HG03066 (cell line): ENCODE measurements at regions not wholly inside any gene's neighbourhood (a gene's known extent, or its start where the extent isn't known, plus 50 kb on each side); places are given as distances from the start of the nearest gene placed in this dataset.
"Not testable (repeated sequence)": the region's sequence is repeated elsewhere in the genome, so short reads cannot be mapped to it uniquely, and the experiment has no call there.

ENCODE experiments used
- ATAC-seq: cut with Tn5 transposase; IDR thresholded peaks from one replicate; pipeline ENCODE4 v1.9.1; 2021; ENCODE audit warnings: low read depth; ENCODE audit not compliant: unreplicated experiment

DNA sequence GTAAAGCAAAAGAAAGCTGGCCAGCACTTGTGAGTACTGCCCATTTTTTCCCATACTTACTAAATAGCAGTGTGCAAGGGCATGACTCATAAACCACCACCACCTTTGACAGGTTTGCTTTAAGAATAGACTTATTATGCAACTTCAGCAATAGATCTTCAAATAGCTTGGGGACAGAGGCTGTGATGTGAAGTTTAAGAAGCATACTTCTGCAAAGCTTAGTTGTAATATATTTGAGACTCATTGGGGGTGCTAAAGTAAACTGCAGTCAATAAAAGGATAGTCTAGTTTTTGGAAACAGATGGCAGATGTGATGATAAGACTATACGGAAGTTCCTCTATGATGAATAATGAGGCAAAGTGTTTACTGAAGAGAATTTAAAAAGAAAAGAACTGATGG lies 210.0 kb downstream of the PLA2G4A start:
- no peak for ATAC-seq

DNA sequence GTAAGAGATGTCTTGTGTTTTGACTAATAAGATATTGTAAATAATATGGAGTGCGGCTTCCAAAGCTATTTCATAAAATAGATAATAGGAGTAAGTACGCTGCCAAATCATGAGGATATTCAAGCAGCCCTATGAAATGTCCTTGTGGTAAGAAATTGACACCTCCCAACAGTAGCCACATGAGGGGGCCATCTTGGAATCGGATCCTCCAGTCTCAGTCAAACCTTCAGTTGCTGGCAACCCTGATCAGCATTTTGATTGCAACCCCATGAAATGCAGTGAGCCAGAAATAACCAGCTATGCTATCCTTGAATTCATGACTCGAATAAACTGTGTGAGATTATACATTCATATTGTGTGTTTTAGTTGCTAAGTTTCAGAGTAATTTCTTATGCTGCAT lies 212.4 kb downstream of the PLA2G4A start:
- no peak for ATAC-seq

DNA sequence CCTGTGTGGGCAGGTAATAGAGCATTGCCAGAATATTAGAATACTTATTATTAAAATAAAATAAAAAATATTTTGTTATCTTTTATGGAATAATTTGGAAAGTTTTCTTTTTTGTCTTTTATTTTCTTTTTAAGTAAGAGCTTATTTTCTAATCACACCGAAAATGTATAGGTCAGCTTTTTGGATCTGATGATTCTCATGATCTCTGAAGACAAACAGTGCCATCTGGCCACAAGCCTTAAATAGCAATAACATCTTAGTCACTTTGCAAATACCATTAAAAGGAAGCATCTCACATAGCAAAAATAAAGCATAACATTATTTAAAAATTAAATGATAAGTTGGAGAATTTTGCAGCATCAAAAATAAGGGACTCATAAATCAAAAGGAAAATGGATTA lies 213.8 kb downstream of the PLA2G4A start:
- ATAC-seq = no peak

DNA sequence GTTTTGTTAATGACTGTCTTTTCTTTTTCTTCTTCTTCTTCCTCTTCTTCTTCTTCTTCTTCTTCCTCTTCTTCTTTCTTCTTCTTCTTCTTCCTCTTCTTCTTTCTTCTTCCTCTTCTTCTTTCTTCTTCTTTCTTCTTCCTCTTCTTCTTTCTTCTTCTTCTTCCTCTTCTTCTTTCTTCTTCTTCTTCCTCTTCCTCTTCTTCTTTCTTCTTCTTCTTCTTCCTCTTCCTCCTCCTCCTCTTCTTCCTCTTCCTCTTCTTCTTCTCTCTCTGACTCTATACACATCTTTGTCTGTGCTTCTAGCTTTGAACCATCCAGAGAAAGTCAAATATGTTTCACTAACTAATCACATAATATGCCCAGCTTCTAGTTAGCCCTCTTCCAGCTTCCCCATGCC lies 214.7 kb downstream of the PLA2G4A start:
- ATAC-seq = not testable (repeated sequence)

DNA sequence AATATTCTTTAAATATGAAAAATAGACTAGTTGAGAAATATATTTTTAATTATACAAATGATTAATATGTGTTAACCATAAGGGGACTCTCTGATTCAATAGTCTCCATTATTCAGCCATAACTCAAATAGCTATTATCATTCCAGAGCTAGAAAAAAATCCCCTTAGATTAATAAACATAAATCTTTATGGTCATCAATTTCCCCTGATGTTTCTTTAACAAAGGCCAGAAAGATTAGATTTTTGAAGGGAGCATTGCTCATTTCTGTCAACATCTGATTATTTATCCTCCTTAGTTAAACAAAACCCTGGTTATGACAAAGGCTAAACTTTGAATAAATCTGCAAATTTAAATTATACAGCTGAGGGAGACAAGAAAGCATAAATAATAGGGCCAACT lies 215.7 kb downstream of the PLA2G4A start:
- no peak for ATAC-seq

DNA sequence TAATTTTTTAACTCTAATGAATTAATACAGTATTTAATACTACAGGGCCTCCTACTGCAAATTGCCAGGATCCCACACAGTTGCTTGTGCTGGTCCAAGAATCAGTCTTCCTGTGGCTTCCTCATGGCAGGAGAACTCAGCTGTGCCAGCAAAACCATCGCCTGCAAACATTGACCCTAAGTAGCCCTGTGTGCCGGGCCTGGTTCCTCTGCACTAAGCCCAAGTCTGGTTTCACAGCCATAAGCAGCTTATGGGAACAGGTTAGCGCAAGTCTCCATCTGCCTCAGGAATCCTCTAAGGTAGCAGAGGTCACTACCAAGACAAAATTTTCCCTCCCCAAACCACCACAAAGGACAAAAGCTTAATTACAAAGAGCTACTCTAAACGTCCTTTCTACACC lies 216.6 kb downstream of the PLA2G4A start:
- ATAC-seq = no peak

DNA sequence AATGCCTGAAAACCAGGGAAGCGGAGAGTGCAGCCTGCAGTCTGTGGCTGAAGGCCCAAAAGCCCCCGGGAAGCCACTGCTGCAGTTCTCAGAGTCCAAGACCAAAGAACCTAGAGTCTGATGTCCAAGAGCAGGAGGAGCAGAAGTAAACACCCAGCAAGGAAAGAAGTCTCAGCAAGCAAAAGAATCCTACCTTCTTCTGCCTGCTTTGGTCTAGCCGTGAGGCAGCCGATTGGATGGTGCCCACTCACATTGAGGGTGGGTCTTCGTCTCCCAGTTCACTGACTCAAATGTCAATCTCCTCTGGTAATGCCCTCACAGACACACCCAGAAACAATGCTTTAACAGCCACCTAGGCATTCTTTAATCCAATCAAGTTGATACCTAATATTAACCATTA lies 217.5 kb downstream of the PLA2G4A start:
- ATAC-seq = no peak

DNA sequence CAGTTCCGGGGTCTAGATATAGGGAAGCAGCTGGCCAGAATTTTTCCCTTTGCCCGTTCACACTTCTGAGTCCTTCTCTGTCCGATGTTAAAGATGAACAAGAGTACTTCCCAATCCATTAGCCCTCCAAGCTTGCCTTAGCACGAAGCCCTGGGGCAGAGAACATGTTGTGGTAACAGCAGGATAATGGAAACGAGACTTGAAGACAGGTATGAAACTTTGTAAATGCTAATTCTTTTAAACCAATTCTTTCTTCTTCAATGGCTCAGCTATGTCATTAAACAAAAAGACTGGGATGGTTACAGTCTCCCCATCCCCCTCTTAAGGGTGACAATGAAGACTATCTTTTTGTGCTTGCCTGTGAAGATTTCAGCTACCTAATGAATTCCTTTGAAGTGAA lies 218.5 kb downstream of the PLA2G4A start:
- no peak for ATAC-seq

DNA sequence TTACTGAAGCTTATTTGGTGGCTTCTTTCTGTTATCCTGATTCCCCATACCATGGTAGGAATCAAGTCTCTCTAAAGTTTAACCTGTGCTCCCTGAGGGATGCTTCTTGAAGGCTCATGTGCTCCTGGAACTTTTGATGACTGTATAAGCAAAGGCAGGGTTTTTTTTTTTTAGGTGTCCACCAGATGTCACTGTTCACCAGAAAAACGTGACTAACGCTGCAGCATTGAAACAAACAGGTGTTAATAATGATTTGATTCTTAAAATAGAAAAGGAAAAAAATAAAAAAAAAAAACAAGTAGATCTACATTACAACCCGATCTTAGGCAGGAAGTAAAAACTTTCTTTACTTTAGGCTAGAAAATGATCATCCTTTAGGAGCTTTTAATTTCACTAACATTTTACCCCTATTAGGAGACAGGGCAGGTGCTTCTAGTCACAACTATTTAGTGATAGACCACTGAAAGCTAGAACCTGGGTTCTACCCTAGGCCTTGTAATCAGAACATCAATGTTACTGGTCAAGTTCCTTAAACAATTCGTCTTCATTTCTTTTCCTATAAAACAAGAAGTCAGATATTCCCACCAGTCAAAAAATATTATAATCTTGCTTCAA lies 223.0 kb downstream of the PLA2G4A start:
- peak; percentile 86 for ATAC-seq

DNA sequence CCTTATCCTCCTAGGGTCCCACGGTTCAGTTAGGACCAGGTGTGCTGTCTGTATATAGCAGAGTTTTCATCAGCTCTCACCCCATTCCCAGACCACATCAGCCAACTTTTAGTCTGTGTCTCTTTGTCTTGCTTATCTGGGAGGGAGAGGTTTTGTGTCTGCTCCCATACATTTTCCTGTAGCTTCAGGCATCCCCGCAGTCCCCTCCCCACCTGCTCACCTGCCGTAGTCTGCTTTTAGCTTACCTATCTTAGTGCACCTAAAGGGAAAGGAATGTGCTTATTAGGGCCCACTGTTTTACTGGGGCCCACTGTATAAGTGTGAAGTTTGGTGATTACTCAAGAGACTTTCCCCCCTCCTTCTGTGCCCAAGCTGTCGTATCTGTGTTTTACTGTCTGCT lies 225.1 kb downstream of the PLA2G4A start:
- ATAC-seq = no peak

DNA sequence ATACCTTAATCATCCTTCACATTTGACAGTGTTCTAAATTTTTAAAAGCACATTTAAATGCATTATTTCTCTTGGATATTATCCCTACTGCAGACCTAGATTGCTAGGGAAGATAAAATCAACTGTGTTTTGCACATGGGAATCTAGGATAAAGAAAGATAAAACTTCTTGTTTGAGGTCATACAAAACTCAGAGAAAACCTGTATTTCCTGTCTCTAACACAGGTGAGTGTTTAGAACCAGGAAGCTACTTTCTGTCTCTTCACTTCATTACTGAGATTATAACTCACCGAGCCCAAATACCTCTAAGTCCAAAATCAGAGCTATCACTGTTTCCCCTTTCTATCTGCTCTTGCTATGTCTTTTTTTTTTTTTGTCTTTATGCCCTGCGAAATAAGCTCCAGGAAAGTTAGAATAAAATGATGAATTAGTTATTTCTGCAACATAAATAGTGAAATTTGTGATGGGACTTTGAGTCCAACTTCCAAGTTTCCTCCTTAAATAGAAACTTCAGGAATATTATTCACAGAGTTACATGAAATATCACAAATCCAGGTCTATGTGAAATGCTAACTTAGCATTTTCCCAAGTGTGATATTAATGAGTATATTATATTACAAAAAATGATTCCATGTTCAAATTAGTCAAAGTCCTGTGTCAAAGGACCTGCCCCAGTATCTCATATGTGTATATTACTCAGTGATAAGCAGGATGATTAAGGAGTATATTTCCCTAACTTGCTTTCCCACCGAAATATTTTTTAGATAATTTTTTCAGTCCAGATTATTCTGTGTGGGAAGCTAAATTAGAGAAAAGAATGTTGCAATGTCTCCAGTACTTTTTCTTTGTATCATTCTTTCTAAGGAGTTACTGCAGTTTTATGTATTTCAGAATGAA lies 226.4 kb downstream of the PLA2G4A start:
- no peak for ATAC-seq

DNA sequence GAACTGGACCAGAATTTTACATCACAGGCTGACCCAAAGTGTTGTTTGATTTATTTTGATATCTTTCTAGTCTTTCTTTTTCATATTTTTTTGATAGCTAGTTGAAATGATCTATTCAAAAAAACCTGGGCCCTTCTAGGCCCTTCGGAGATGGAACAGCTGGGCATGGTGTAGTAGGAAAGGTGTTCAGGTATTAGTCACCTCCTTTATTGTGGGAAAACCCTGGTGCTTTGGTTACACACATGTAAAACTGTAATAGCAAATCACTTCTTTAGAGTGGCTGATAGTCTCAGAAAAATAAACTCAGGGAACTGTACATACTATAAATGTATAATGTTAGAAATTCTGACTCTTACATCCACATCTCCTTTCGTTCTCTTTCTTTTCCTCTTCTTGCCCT lies 234.5 kb downstream of the PLA2G4A start:
- no peak for ATAC-seq

DNA sequence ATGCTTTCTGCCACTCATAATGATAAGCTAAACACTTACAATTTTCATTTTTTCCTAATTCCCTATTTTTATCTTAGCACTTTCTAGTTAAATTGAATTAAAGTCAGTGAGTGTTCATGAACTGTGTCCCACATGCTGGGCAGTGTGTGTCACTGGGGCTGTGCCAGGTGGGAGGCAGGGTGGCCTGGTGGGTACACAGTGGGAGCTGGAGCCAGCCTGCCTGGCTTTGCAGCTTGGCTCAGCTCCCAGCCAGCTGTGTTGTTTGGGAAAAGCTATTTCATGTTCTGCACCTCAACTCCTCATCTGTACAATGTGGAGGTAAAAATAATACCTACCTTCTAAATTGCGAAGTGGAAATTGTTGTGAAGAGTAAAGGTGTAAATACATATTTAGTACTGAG lies 238.4 kb downstream of the PLA2G4A start:
- no peak for ATAC-seq

DNA sequence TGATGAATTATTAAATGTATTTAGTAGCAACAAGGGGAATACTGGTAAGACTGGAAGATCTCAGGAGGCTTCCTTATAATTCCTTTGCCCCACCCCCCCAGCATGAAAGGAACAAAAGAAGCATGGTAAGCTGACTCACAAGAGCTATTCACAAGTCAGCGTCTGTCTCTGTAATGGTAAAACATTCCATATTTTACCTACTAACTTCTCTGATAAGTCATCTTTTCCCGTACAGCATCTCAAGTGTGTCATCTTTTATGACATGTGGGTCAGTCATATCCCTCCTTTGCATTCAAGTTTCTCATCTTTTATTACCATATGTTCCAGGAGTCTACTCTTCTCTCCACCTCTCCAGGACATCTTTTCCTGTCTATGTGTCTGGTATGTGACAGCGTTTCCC lies 241.3 kb downstream of the PLA2G4A start:
- ATAC-seq = no peak

DNA sequence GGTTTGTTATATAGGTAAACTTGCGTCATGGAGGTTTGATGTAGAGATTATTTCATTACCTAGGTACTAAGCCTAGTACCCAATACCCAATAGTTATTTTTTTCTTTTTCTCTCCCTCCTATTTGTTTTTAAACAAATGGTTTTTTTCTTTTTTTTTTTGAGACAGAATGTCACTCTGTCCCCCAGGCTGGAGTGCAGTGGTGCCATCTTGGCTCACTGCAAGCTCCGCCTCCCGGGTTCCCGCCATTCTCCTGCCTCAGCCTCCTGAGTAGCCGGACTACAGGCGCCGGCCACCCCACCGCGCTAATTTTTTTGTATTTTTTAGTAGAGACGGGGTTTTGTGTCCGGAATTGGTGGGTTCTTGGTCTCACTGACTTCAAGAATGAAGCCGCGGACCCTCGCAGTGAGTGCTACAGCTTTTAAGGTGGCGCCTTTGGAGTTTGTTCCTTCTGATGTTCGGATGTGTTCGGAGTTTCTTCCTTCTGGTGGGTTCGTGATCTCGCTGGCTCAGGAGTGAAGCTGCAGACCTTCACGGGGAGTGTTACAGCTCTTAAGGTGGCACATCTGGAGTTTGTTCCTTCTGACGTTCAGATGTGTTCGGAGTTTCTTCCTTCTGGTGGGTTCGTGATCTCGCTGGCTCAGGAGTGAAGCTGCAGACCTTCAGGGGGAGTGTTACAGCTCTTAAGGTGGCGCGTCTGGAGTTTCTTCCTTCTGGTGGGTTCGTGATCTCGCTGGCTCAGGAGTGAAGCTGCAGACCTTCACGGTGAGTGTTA lies 243.7 kb downstream of the PLA2G4A start:
- ATAC-seq = peak; percentile 93

DNA sequence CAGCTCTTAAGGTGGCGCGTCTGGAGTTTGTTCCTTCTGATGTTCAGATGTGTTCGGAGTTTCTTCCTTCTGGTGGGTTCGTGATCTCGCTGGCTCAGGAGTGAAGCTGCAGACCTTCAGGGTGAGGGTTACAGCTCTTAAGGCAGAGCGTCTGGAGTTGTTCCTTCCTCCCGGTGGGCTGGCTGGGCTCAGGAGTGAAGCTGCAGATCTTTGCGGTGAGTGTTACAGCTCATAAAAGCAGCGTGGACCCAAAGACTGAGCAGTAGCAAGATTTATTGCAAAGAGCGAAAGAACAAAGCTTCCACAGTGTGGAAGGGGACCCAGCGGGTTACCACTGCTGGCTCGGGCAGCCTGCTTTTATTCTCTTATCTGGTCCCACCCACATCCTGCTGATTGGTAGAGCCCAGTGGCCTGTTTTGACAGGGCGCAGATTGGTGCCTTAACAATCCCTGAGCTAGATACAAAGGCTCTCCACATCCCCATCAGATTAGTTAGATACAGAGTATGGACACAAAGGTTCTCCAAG lies 244.3 kb downstream of the PLA2G4A start:
- peak; percentile 34 for ATAC-seq

DNA sequence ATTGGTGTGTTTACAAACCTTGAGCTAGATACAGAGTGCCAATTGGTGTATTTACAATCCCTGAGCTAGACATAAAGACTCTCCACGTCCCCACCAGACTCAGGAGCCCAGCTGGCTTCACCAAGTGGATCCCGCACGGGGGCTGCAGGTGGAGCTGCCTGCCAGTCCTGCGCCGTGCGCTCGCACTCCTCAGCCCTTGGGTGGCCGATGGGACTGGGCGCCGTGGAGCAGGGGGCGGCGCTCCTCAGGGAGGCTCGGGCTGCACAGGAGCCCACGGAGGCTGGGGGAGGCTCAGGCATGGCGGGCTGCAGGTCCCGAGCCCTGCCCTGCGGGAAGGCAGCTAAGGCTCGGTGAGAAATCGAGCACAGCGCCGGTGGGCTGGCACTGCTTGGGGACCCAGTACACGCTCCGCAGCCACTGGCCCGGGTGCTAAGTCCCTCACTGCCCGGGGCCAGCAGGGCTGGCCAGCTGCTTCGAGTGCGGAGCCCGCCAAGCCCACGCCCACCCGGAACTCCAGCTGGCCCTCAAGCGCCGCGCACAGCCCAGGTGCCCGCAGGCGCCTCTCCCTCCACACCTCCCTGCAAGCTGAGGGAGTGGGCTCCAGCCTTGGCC lies 245.0 kb downstream of the PLA2G4A start:
- not testable (repeated sequence) for ATAC-seq

DNA sequence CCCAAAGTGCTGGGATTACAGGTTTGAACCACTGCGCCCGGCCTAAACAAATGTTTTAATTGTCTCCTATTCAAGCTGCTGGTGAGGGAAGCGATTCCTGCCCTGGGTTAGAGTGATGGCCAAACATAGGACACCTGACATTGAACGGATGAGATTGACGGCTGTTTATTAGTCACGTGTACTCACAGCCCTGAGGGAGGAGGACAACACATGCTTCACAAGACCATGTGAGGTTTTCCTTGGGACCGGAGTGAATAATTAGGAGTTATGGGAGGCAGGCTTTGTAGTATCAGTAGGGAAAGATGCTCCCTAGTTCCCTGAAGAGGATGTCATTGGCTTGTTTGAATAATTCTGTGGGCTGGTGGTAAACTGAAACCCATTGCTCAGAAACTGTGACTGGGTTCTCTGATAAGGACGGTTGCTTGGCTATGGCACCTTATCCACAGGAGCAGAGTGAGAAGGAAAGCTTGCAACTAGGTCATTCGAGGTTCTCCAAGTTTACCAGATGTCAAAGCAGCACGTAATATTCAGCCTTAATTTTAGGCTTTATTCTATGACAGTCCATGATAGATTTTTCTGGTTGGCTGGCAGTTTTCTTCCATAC lies 245.8 kb downstream of the PLA2G4A start:
- ATAC-seq = no peak

DNA sequence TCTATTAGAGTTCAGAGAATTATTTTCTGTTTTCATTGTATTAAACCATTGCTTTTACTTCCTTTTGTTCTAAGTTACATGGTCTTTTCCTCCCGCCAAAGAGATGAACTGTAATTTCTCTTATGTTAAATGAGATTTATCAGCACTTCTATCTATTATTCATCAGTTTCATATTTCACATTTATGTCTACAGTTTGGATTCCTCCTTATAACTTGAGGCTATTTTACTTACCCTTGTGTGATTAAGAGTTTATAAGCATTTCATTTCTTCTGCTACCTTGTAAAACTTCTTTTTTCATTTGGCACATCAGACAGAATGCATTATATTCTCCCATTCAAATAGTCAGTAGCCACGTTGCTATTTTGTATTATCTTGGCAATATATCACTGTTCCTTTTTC lies 248.2 kb downstream of the PLA2G4A start:
- no peak for ATAC-seq

DNA sequence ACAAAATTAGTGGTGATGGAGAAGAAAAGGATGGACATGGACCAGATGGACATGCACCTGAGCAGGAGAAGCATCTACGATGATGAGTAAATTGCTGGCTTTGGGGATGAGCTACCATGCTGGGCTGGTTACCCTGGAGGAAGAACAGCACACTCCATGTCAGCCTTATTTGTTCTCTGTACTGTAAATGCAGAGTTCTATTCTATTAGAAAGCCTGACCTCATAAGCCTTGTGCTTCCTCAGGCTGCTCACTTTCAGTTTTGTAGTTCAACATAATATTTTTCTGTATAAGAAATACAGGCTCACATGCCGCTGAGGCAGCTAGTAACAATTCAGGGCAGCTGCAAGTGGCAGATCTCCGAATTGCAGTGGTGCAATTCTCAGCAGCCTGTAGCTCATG lies 249.6 kb downstream of the PLA2G4A start:
- ATAC-seq = no peak
